ENCODE measurements at regions not wholly inside any gene's neighbourhood (a gene's known extent, or its start where the extent isn't known, plus 50 kb on each side); places are given as distances from the start of the nearest gene placed in this dataset.

- no peaks in the 10 kb centered on the region for H3K4me1 ChIP-seq (ENCODE audit: low read length)
- H4K20me1 ChIP-seq (ENCODE audit: insufficient read depth, low read depth, low read length): no peaks in the 10 kb centered on the region
- no peak overlapping the region for H2AFZ ChIP-seq (ENCODE audit: low read length)
- H3K9ac ChIP-seq (ENCODE audit: low read length): no peak overlapping the region
- no peaks in the 10 kb centered on the region for H3K36me3 ChIP-seq (ENCODE audit: insufficient read depth, low read length)
- no peak overlapping the region for H3K4me3 ChIP-seq (ENCODE audit: low read length)
- H3K9me2 ChIP-seq (replicated peaks; ENCODE audit: insufficient read depth, low read length): no peaks in the 10 kb centered on the region
- H3K9me3 ChIP-seq (ENCODE audit: low read length): no peaks in the 10 kb centered on the region
- no peaks in the 10 kb centered on the region for H3K27me3 ChIP-seq (ENCODE audit: low read length)
- no peak for DNase-seq
- no peak overlapping the region for H3K4me2 ChIP-seq (ENCODE audit: low read depth, low read length, poor library complexity, severe bottlenecking)
- no peak overlapping the region for H3K27ac ChIP-seq (ENCODE audit: low read length)
- H3K79me2 ChIP-seq (ENCODE audit: low read length): no peaks in the 10 kb centered on the region
Measured at GRCh38 chr7:32152576-32152975, 82.4 kb upstream of the PDE1C start.

DNA sequence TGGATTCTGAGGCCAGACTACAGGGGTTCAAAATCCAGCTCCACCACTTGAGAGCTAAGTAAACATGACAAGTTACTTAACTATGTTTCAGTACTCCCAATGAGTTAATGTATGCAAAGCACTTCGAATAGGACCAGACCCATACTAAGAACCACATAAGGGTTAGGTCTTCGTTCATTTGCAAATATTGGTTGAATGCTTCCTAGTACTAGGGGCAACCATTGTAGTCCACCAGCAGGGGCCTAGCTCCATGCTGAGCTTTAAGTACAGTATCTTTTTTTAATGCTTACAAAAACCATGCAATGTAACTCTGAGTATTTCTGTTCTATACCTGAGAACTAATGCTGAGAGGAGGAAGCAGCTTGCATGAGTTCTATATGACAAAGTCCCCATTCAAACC, 80.4 kb upstream of the PDE1C start:
- no peaks in the 10 kb centered on the region for H4K20me1 ChIP-seq (ENCODE audit: insufficient read depth, low read depth, low read length)
- no peak overlapping the region for H3K4me2 ChIP-seq (ENCODE audit: low read depth, low read length, poor library complexity, severe bottlenecking)
- no peak overlapping the region for H3K9ac ChIP-seq (ENCODE audit: low read length)
- no peak for DNase-seq
- no peaks in the 10 kb centered on the region for H3K4me1 ChIP-seq (ENCODE audit: low read length)
- H3K79me2 ChIP-seq (ENCODE audit: low read length): no peaks in the 10 kb centered on the region
- no peaks in the 10 kb centered on the region; the same call in 1 of the 2 replicates for H3K9me2 ChIP-seq (replicated peaks; ENCODE audit: insufficient read depth, low read length)
- H3K27ac ChIP-seq (ENCODE audit: low read length): no peak overlapping the region
- H3K9me3 ChIP-seq (ENCODE audit: low read length): no peaks in the 10 kb centered on the region
- no peak overlapping the region for H3K4me3 ChIP-seq (ENCODE audit: low read length)
- H2AFZ ChIP-seq (ENCODE audit: low read length): no peak overlapping the region
- H3K36me3 ChIP-seq (ENCODE audit: insufficient read depth, low read length): no peaks in the 10 kb centered on the region
- H3K27me3 ChIP-seq (ENCODE audit: low read length): no peaks in the 10 kb centered on the region

DNA sequence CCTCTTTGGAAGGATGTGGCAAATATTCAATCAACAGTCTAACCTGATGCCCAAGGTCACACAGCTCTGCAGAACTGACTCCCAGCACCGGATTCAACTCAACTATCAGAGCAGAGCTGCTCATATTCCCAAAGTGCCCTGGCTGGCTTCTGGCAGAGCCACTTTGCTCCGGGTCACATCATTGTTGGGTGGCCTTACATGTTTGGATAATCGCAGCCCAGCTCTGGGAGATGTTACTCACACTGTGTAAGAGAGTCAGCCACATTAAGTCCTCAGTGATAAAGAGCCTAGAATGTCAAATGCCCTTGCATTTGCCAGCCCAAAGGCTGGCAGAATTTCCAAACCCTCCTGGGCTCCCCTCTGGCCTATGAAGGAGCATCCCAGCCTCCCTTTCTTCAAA, 79.8 kb upstream of the PDE1C start:
- Histone ChIP-seq H4K20me1 (ENCODE audit: insufficient read depth, low read depth, low read length) (no peaks in the 10 kb centered on the region), H3K4me3 (ENCODE audit: low read length) (no peak overlapping the region), H3K36me3 (ENCODE audit: insufficient read depth, low read length) (no peaks in the 10 kb centered on the region), H3K9ac (ENCODE audit: low read length) (no peak overlapping the region), H3K4me2 (ENCODE audit: low read depth, low read length, poor library complexity, severe bottlenecking) (no peak overlapping the region), H3K27me3 (ENCODE audit: low read length) (no peaks in the 10 kb centered on the region), H2AFZ (ENCODE audit: low read length) (no peak overlapping the region), H3K9me2 (replicated peaks; ENCODE audit: insufficient read depth, low read length) (no peaks in the 10 kb centered on the region; the same call in 1 of the 2 replicates), H3K9me3 (ENCODE audit: low read length) (no peaks in the 10 kb centered on the region), H3K27ac (ENCODE audit: low read length) (no peak overlapping the region), H3K4me1 (ENCODE audit: low read length) (no peaks in the 10 kb centered on the region), H3K79me2 (ENCODE audit: low read length) (no peaks in the 10 kb centered on the region)
- DNase-seq: no peak

DNA sequence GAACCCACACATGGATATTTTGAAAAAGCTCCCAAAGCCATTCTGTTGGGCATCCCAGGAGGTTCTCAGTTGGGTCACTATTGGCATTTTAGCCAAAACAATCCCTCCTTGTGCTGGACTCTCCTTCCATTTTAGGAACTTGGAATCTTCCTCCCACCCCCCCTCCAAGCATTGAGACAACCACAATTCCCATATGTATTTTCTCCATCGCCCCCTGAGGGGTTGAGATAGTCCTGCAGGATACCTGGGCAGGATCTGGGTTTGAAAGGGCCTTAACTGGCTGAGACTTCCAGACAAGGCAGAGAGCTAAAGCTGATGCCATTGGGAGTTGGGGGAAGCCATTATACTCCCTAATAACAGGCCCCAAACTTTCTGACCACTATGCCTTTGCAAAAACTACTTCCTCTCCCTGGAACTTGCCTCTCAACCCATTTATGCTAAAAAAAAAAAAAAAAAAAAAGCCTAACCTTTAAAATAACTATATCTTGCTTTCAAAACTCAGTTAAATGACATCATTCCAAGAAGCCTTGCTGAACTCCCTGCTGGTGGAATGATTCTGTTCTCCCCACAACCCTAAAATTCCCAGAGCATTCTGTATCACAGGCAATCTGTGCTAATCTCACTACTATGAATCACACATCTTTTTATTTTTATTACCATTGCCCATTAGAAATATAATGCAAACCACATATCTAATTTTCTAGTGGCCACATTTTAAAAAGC, 77.5 kb upstream of the PDE1C start:
- H2AFZ ChIP-seq (ENCODE audit: low read length): no peak overlapping the region
- no peaks in the 10 kb centered on the region; the same call in 1 of the 2 replicates for H3K9me2 ChIP-seq (replicated peaks; ENCODE audit: insufficient read depth, low read length)
- H3K27me3 ChIP-seq (ENCODE audit: low read length): no peaks in the 10 kb centered on the region
- H3K79me2 ChIP-seq (ENCODE audit: low read length): no peaks in the 10 kb centered on the region
- no peaks in the 10 kb centered on the region for H3K9me3 ChIP-seq (ENCODE audit: low read length)
- H4K20me1 ChIP-seq (ENCODE audit: insufficient read depth, low read depth, low read length): no peaks in the 10 kb centered on the region
- H3K4me3 ChIP-seq (ENCODE audit: low read length): no peak overlapping the region
- no peak overlapping the region for H3K4me2 ChIP-seq (ENCODE audit: low read depth, low read length, poor library complexity, severe bottlenecking)
- H3K36me3 ChIP-seq (ENCODE audit: insufficient read depth, low read length): no peaks in the 10 kb centered on the region
- DNase-seq: no peak
- H3K4me1 ChIP-seq (ENCODE audit: low read length): no peaks in the 10 kb centered on the region
- H3K27ac ChIP-seq (ENCODE audit: low read length): no peak overlapping the region
- no peak overlapping the region for H3K9ac ChIP-seq (ENCODE audit: low read length)

GRCh38 chr7:32145911-32146310, 75.7 kb upstream of the PDE1C start:
- Histone ChIP-seq H3K27me3 (ENCODE audit: low read length) (no peaks in the 10 kb centered on the region), H3K79me2 (ENCODE audit: low read length) (no peaks in the 10 kb centered on the region), H3K9me3 (ENCODE audit: low read length) (no peaks in the 10 kb centered on the region), H3K9me2 (replicated peaks; ENCODE audit: insufficient read depth, low read length) (no peaks in the 10 kb centered on the region; the same call in 1 of the 2 replicates), H3K4me2 (ENCODE audit: low read depth, low read length, poor library complexity, severe bottlenecking) (no peak overlapping the region), H4K20me1 (ENCODE audit: insufficient read depth, low read depth, low read length) (no peaks in the 10 kb centered on the region), H3K27ac (ENCODE audit: low read length) (no peak overlapping the region), H3K4me1 (ENCODE audit: low read length) (no peaks in the 10 kb centered on the region), H3K9ac (ENCODE audit: low read length) (no peak overlapping the region), H3K4me3 (ENCODE audit: low read length) (no peak overlapping the region), H3K36me3 (ENCODE audit: insufficient read depth, low read length) (no peaks in the 10 kb centered on the region), H2AFZ (ENCODE audit: low read length) (no peak overlapping the region)
- DNase-seq: no peak

- Histone ChIP-seq H3K79me2 (ENCODE audit: low read length) (no peaks in the 10 kb centered on the region), H3K4me3 (ENCODE audit: low read length) (no peak overlapping the region), H3K36me3 (ENCODE audit: insufficient read depth, low read length) (no peaks in the 10 kb centered on the region), H3K9me3 (ENCODE audit: low read length) (no peaks in the 10 kb centered on the region), H3K4me2 (ENCODE audit: low read depth, low read length, poor library complexity, severe bottlenecking) (no peak overlapping the region), H4K20me1 (ENCODE audit: insufficient read depth, low read depth, low read length) (no peaks in the 10 kb centered on the region), H2AFZ (ENCODE audit: low read length) (no peak overlapping the region), H3K27ac (ENCODE audit: low read length) (no peak overlapping the region), H3K9me2 (replicated peaks; ENCODE audit: insufficient read depth, low read length) (no peaks in the 10 kb centered on the region; the same call in 1 of the 2 replicates), H3K27me3 (ENCODE audit: low read length) (no peaks in the 10 kb centered on the region), H3K9ac (ENCODE audit: low read length) (no peak overlapping the region), H3K4me1 (ENCODE audit: low read length) (no peaks in the 10 kb centered on the region)
- DNase-seq: no peak
Measured at GRCh38 chr7:32144676-32145075, 74.5 kb upstream of the PDE1C start.

GRCh38 chr7:32143301-32143700, 73.1 kb upstream of the PDE1C start:
- Histone ChIP-seq H4K20me1 (ENCODE audit: insufficient read depth, low read depth, low read length) (no peaks in the 10 kb centered on the region), H3K27ac (ENCODE audit: low read length) (no peak overlapping the region), H3K9me2 (replicated peaks; ENCODE audit: insufficient read depth, low read length) (no peaks in the 10 kb centered on the region; the same call in 1 of the 2 replicates), H3K4me2 (ENCODE audit: low read depth, low read length, poor library complexity, severe bottlenecking) (no peak overlapping the region), H3K79me2 (ENCODE audit: low read length) (no peaks in the 10 kb centered on the region), H3K27me3 (ENCODE audit: low read length) (no peaks in the 10 kb centered on the region), H2AFZ (ENCODE audit: low read length) (no peak overlapping the region), H3K4me3 (ENCODE audit: low read length) (no peak overlapping the region), H3K4me1 (ENCODE audit: low read length) (no peaks in the 10 kb centered on the region), H3K9ac (ENCODE audit: low read length) (no peak overlapping the region), H3K9me3 (ENCODE audit: low read length) (no peaks in the 10 kb centered on the region), H3K36me3 (ENCODE audit: insufficient read depth, low read length) (no peaks in the 10 kb centered on the region)
- DNase-seq: no peak

DNA sequence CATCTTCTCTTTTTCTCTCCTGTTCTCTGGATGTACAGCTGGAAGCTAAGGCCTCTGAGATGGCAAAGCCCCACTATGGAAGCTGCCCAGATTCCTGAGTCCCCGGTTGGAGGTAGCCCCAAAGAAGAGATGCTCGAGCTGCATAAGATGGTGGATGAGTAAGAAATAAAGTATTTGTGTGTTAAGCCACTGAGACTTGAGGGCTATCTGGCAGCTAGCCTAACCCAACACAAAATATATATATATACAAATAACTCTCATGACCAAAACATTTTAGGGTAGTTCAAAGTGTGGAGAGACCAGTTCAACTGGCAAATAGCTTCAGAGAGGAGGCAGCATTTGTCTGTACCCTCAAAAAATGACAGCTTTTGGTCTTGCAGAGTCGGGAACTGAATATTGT, 72.4 kb upstream of the PDE1C start:
- Histone ChIP-seq H3K36me3 (ENCODE audit: insufficient read depth, low read length) (no peaks in the 10 kb centered on the region), H3K27ac (ENCODE audit: low read length) (no peak overlapping the region), H3K4me3 (ENCODE audit: low read length) (no peak overlapping the region), H3K9me3 (ENCODE audit: low read length) (no peaks in the 10 kb centered on the region), H3K27me3 (ENCODE audit: low read length) (no peaks in the 10 kb centered on the region), H4K20me1 (ENCODE audit: insufficient read depth, low read depth, low read length) (no peaks in the 10 kb centered on the region), H2AFZ (ENCODE audit: low read length) (no peak overlapping the region), H3K79me2 (ENCODE audit: low read length) (no peaks in the 10 kb centered on the region), H3K4me2 (ENCODE audit: low read depth, low read length, poor library complexity, severe bottlenecking) (no peak overlapping the region), H3K9ac (ENCODE audit: low read length) (no peak overlapping the region), H3K9me2 (replicated peaks; ENCODE audit: insufficient read depth, low read length) (no peaks in the 10 kb centered on the region; the same call in 1 of the 2 replicates), H3K4me1 (ENCODE audit: low read length) (no peaks in the 10 kb centered on the region)
- DNase-seq: no peak

All from Karpas-422 (cell line).